Esophagus squamous epithelium (tissue), 5 donors: ENCODE measurements at regions not wholly inside any gene's neighbourhood (a gene's known extent, or its start where the extent isn't known, plus 50 kb on each side); places are given as distances from the start of the nearest gene placed in this dataset.

ENCODE experiments used
- DNase-seq: peaks from one replicate; lab custom pipeline; 2025; lab: John Stamatoyannopoulos, UW
- H3K27ac ChIP-seq, 4 donors: fragments of 200-600 bp; sonication (generic); one replicate each; pipeline ENCODE4 v1.5.1; 2016 to 2019; ENCODE audit warnings: mild to moderate bottlenecking in 1 of 4
- H3K27me3 ChIP-seq, 4 donors: fragments of 200-600 bp; sonication (generic); 1 replicate in 3 of 4; 2 replicates in 1 of 4; pipeline versions ENCODE4 v1.5.1 to v1.6.0; 2017 to 2021; ENCODE audit warnings: antibody characterized with exemption in 1 of 4
- H3K36me3 ChIP-seq, 3 donors: fragments of 200-600 bp; sonication (generic); one replicate each; pipeline ENCODE4 v1.5.1; 2016 to 2019
- H3K4me1 ChIP-seq, 3 donors: fragments of 200-600 bp; sonication (generic); one replicate each; pipeline ENCODE4 v1.5.1; 2017 to 2019
- H3K4me3 ChIP-seq, 4 donors: fragments of 200-600 bp; sonication (generic); 1 replicate in 3 of 4; 2 replicates in 1 of 4; pipeline ENCODE4 v1.5.1; 2016 to 2019; ENCODE audit warnings: mild to moderate bottlenecking in 2 of 4, moderate library complexity in 1 of 4
- H3K9me3 ChIP-seq, 3 donors: fragments of 200-600 bp; sonication (generic); one replicate each; pipeline ENCODE4 v1.5.1; 2016 to 2019
- POLR2A ChIP-seq, 4 donors: fragments of 450-650 bp; IDR thresholded peaks; one replicate each; pipeline ENCODE4 v1.6.1; 2017; ENCODE audit warnings: antibody characterized with exemption in 4 of 4, mild to moderate bottlenecking in 4 of 4, moderate library complexity in 3 of 4
- WGBS, 2 donors: methylation state at CpG; one replicate each; pipeline ENCODE4 v1.1.5; 2018; 5-methylcytosine and 5-hydroxymethylcytosine counted together
- intact Hi-C: fragments of 100-400 bp; cut with DNase I; formaldehyde crosslinking; loops from one replicate; pipeline ENCODE4 v1.15.0; 2022
- TF ChIP-seq, protein P1 (sequence below), 6 experiments: fragments of 450-650 bp in 4 of 6; fragments of 200-600 bp in 2 of 6; sonication (generic) in 2 of 6; IDR thresholded peaks; one replicate each; pipeline ENCODE4 v1.5.1; 2016 to 2019; ENCODE audit warnings: antibody characterized with exemption in 6 of 6, mild to moderate bottlenecking in 4 of 6, moderate library complexity in 4 of 6
- donor health status: DM: yes; HTN: yes; CAD: no.

DNA sequence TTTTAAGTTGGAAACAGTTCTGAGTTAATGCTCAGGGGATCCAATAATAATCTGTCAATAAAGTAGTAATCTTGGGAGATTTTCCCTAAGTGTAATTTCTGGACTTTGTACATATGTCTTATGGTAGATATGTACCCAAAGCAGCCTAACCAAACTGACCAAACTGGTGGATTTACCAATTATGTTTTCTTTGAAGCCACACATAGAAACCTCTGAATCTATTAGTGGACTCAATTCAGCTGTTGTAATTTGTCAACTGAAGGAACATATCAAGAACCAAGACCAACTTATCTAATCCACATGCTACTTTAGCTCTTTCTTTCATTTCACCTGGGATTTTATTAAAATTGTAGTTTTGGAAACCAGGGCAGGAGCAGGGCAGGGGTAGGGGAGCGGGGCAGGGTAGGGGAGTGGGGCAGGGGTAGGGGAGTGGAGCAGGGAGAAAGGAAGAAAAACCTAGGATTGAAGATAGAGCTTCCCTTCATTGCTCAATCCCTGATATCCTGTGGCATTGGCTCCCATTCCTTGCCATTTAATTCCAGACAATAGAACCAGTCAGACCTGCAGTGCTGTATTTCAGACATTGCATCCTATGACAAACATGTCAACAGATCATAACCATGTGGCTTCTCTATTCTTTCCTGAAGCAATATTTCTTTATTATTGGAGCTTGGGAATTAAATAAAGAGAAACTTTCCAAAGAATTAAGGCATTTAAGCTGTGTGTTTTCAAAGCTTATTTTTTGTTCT, 101.8 kb downstream of the NFKBIZ start:
- intact Hi-C loops: no loop called here
- 57 to 88% methylated on average over 1 of the region's 1 CpG for WGBS, 2 donors
- DNase-seq: no peak
- TF ChIP-seq POLR2A (IDR thresholded peaks at IDR 0.05): no peak
- TF ChIP-seq, protein P1, sequence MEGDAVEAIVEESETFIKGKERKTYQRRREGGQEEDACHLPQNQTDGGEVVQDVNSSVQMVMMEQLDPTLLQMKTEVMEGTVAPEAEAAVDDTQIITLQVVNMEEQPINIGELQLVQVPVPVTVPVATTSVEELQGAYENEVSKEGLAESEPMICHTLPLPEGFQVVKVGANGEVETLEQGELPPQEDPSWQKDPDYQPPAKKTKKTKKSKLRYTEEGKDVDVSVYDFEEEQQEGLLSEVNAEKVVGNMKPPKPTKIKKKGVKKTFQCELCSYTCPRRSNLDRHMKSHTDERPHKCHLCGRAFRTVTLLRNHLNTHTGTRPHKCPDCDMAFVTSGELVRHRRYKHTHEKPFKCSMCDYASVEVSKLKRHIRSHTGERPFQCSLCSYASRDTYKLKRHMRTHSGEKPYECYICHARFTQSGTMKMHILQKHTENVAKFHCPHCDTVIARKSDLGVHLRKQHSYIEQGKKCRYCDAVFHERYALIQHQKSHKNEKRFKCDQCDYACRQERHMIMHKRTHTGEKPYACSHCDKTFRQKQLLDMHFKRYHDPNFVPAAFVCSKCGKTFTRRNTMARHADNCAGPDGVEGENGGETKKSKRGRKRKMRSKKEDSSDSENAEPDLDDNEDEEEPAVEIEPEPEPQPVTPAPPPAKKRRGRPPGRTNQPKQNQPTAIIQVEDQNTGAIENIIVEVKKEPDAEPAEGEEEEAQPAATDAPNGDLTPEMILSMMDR (IDR thresholded peaks at IDR 0.05): no peak
- no peaks in the 10 kb centered on the region for H3K9me3 ChIP-seq
- peaks cover 0 to 24% (median 0%) of the 10 kb centered on the region in 3 donors for H3K4me1 ChIP-seq
- H3K36me3 ChIP-seq: no peaks in the 10 kb centered on the region
- H3K4me3 ChIP-seq: no peak overlapping the region
- H3K27ac ChIP-seq: peak overlapping the region in 2 of 4 donors; percentile 43 to 46
- H3K27me3 ChIP-seq: no peaks in the 10 kb centered on the region

DNA sequence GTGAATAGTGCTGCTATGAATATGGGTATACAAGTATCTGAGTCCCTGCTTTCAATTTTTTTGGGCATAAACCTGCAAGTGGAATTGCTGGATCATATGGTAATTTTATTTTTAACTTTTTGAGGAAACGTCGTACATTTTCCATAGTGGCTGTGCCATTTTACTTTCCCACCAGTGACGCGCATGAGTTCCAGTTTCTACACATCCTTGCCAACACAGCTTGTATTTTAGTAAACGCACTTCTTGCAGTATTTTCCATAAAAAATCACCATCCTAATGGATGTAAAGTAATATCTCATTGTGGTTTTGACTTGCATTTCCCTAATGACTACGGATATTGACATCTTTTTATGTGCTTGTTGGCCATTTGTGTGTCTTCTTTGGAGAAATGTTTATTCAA, 105.0 kb downstream of the NFKBIZ start:
- no peak for DNase-seq
- Histone ChIP-seq H3K27me3 (no peaks in the 10 kb centered on the region), H3K27ac (no peak overlapping the region), H3K36me3 (no peaks in the 10 kb centered on the region), H3K9me3 (no peaks in the 10 kb centered on the region), H3K4me1 (peaks cover 0 to 24% (median 0%) of the 10 kb centered on the region in 3 donors), H3K4me3 (no peak overlapping the region)
- 49 to 80% methylated on average over 6 of the region's 6 CpGs for WGBS, 2 donors
- no peak for TF ChIP-seq POLR2A (IDR thresholded peaks at IDR 0.05)
- TF ChIP-seq, protein P1 (IDR thresholded peaks at IDR 0.05): no peak
- intact Hi-C loops: no loop called here

DNA sequence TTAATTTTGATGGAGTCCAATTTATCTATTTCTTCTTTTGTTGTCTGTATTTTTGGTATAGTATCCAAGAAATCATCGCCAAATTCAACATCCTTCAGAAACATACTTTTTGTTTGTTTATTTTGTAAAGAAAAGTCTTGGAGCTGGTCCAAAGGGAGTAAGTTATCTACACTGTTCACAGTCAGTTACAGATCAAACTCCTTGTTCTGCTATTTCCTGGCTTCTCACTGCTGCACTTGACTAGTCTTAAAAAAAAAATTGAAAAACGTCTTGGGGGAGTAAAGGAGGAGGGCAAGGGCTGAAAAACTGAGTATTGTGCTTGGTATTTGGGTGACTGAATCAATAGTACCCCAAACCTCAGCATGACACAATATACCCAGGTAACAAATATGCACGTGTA, 105.6 kb downstream of the NFKBIZ start:
- Histone ChIP-seq H3K9me3 (no peaks in the 10 kb centered on the region), H3K27ac (no peak overlapping the region), H3K4me3 (no peak overlapping the region), H3K4me1 (peaks cover 0 to 23% (median 0%) of the 10 kb centered on the region in 3 donors), H3K36me3 (no peaks in the 10 kb centered on the region), H3K27me3 (no peaks in the 10 kb centered on the region)
- no peak for TF ChIP-seq POLR2A (IDR thresholded peaks at IDR 0.05)
- TF ChIP-seq, protein P1 (IDR thresholded peaks at IDR 0.05): no peak
- 42 to 46% methylated on average over 3 of the region's 3 CpGs for WGBS, 2 donors
- intact Hi-C loops: no loop called here
- DNase-seq: no peak

DNA sequence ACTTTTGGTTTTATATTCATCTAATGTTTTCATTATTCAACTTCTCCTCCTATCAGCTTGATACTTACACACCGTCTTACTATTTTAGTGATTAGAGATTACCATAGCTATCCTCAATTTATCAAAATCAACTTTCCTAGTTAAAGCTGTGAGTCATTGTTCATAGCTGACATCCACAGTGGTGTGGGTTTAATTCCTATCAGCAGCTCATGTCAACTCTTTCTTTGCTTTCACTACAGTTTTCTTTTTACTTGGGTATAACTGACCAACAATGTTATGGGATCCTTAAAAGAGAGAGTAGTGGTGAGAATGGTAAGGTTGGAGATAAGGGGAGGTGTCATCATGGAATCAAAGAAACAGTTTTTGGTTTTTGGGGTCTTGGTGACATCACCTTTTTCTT, 112.7 kb downstream of the NFKBIZ start:
- Histone ChIP-seq H3K9me3 (no peaks in the 10 kb centered on the region), H3K36me3 (no peaks in the 10 kb centered on the region), H3K4me1 (peaks cover 0 to 38% (median 4%) of the 10 kb centered on the region in 3 donors), H3K4me3 (no peak overlapping the region), H3K27ac (no peak overlapping the region), H3K27me3 (no peaks in the 10 kb centered on the region)
- DNase-seq: no peak
- intact Hi-C loops: no loop called here
- TF ChIP-seq, protein P1 (IDR thresholded peaks at IDR 0.05): no peak
- TF ChIP-seq POLR2A (IDR thresholded peaks at IDR 0.05): no peak
- WGBS, 2 donors: 25 to 44% methylated on average over 1 of the region's 1 CpG

DNA sequence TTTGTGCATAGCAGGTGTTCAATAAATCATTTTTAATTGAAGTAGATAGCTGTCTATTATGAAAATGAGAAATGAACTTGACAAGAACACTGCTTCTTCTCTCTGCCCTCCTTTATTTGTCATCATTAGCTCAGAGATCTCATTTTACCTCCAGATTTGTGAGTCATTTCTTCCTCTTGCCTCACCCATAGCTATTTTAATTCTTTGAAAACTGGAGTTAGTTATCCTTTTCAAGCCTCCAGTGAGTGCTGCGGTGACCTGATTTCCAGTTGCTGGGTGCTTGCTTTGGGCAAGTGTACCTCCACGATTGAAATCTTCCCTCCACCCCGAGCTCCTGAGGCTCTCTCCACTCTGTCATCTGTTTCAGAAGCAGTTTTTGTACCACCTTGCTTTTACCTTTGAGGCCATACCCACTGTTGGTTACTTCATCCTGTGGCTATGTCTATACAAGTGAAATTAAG, 114.6 kb downstream of the NFKBIZ start:
- intact Hi-C loops: no loop called here
- no peaks in the 10 kb centered on the region for H3K9me3 ChIP-seq
- peaks cover 0 to 38% (median 4%) of the 10 kb centered on the region in 3 donors for H3K4me1 ChIP-seq
- H3K36me3 ChIP-seq: no peaks in the 10 kb centered on the region
- 26 to 50% methylated on average over 3 of the region's 3 CpGs for WGBS, 2 donors
- peak overlapping the region; percentile 56 to 86 (median 68) for H3K27ac ChIP-seq
- no peaks in the 10 kb centered on the region for H3K27me3 ChIP-seq
- no peak overlapping the region for H3K4me3 ChIP-seq
- TF ChIP-seq, protein P1 (IDR thresholded peaks at IDR 0.05): no peak
- TF ChIP-seq POLR2A (IDR thresholded peaks at IDR 0.05): no peak
- DNase-seq: no peak
